NT2/D1 (cell line): ENCODE measurements at regions not wholly inside any gene's neighbourhood (a gene's known extent, or its start where the extent isn't known, plus 50 kb on each side); places are given as distances from the start of the nearest gene placed in this dataset.

Source experiments
- SUZ12 ChIP-seq: IDR thresholded peaks from 2 replicates; pipeline ENCODE4 v1.6.1; 2011; ENCODE audit not compliant: insufficient read length, insufficient read depth; ENCODE audit errors: extremely low read depth
- YY1 ChIP-seq: IDR thresholded peaks from 2 replicates; pipeline ENCODE4 v1.6.1; 2011; ENCODE audit not compliant: insufficient read length, insufficient read depth
- ZNF274 ChIP-seq: IDR thresholded peaks from 2 replicates; pipeline ENCODE4 v1.6.1; 2011; ENCODE audit warnings: mild to moderate bottlenecking, low read depth, low read length

- TF ChIP-seq ZNF274 (no peak), YY1 (no peak), SUZ12 (no peak)
Observed at GRCh38 chr12:24407884-24408283, 458.4 kb upstream of the SOX5 start.
